ENCODE measurements at regions not wholly inside any gene's neighbourhood (a gene's known extent, or its start where the extent isn't known, plus 50 kb on each side); places are given as distances from the start of the nearest gene placed in this dataset.

DNA sequence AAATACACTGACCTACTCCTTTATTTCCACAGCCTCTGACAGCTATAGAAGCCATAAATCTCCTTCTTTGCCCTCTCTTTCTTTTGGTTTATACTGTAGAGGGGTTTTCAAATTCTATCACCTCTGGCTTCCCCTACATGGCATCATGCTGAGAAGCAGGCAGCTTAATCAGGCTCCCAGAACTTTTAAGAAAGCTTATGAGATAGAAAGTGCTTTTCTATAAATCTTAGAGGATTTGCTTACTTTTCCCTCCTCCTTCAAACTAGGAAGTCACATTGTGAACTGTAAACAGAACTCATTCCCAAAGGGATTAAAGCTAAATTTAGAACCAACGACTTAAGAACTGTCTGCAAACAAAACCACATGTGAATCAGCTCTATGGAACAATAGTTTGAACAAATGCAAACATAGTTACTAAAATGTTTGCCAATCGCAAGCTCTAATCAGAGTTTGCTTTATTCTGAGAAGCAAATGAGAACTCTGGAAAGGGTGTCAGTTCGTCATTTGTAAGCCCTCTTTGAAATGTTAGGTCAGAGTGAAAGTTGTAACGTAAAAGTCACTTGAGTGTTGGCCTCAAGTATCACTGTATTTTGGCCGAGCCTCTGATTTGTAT lies 344.1 kb downstream of the RFC3 start:
- TF ChIP-seq, protein P1, sequence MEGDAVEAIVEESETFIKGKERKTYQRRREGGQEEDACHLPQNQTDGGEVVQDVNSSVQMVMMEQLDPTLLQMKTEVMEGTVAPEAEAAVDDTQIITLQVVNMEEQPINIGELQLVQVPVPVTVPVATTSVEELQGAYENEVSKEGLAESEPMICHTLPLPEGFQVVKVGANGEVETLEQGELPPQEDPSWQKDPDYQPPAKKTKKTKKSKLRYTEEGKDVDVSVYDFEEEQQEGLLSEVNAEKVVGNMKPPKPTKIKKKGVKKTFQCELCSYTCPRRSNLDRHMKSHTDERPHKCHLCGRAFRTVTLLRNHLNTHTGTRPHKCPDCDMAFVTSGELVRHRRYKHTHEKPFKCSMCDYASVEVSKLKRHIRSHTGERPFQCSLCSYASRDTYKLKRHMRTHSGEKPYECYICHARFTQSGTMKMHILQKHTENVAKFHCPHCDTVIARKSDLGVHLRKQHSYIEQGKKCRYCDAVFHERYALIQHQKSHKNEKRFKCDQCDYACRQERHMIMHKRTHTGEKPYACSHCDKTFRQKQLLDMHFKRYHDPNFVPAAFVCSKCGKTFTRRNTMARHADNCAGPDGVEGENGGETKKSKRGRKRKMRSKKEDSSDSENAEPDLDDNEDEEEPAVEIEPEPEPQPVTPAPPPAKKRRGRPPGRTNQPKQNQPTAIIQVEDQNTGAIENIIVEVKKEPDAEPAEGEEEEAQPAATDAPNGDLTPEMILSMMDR (IDR thresholded peaks at IDR 0.05; ENCODE audit: borderline replicate concordance, extremely low read depth, low read length, poor library complexity, severe bottlenecking), result no peak
- no peak for TF ChIP-seq EZH2 (IDR thresholded peaks at IDR 0.05; ENCODE audit: borderline replicate concordance, low read depth, low read length, severe bottlenecking)

Measured in DND-41 (cell line).